Tibial nerve (tissue), 4 donors: ENCODE measurements at regions not wholly inside any gene's neighbourhood (a gene's known extent, or its start where the extent isn't known, plus 50 kb on each side); places are given as distances from the start of the nearest gene placed in this dataset.

ENCODE experiments used
- EP300 ChIP-seq, 2 donors: sonication (generic); formaldehyde crosslinking; IDR thresholded peaks; one replicate each; pipeline ENCODE4 v1.6.1; 2017; ENCODE audit warnings: antibody characterized with exemption in 2 of 2, mild to moderate bottlenecking in 1 of 2
- POLR2A ChIP-seq, 2 donors: fragments of 450-650 bp; IDR thresholded peaks; one replicate each; pipeline ENCODE4 v1.6.1; 2017; ENCODE audit warnings: antibody characterized with exemption in 2 of 2, mild to moderate bottlenecking in 2 of 2, moderate library complexity in 2 of 2
- TF ChIP-seq, protein P1 (sequence below), 5 experiments: fragments of 200-600 bp in 3 of 5; fragments of 450-650 bp in 2 of 5; sonication (generic) in 3 of 5; IDR thresholded peaks; one replicate each; pipeline ENCODE4 v1.5.1; 2016 to 2019; ENCODE audit warnings: antibody characterized with exemption in 5 of 5, mild to moderate bottlenecking in 3 of 5, moderate library complexity in 2 of 5

DNA sequence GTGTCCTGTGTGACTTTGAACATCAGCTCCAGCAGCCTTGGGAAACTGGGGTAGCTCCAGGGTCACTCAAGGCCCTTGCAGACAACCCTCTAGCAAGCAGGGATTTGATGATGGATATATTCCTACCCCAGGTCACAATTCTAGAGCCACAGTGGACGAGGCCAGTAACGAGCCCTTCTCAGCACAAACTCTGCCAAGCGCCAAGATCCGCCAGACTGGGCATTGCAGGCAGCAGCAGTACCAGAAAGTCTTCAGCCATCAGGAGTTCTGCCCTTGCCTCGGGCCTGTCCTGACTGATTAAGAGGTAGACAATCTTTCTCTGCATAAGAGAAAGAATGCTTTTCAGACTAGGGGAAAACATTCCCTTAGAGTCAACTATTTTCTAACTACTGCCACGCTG lies 259.1 kb downstream of the FBXO15 start:
- TF ChIP-seq, protein P1, sequence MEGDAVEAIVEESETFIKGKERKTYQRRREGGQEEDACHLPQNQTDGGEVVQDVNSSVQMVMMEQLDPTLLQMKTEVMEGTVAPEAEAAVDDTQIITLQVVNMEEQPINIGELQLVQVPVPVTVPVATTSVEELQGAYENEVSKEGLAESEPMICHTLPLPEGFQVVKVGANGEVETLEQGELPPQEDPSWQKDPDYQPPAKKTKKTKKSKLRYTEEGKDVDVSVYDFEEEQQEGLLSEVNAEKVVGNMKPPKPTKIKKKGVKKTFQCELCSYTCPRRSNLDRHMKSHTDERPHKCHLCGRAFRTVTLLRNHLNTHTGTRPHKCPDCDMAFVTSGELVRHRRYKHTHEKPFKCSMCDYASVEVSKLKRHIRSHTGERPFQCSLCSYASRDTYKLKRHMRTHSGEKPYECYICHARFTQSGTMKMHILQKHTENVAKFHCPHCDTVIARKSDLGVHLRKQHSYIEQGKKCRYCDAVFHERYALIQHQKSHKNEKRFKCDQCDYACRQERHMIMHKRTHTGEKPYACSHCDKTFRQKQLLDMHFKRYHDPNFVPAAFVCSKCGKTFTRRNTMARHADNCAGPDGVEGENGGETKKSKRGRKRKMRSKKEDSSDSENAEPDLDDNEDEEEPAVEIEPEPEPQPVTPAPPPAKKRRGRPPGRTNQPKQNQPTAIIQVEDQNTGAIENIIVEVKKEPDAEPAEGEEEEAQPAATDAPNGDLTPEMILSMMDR (IDR thresholded peaks at IDR 0.05) = no peak
- TF ChIP-seq POLR2A (IDR thresholded peaks at IDR 0.05) (no peak), EP300 (IDR thresholded peaks at IDR 0.05) (no peak)
